Right atrium auricular region (tissue), 2 donors: ENCODE measurements at regions not wholly inside any gene's neighbourhood (a gene's known extent, or its start where the extent isn't known, plus 50 kb on each side); places are given as distances from the start of the nearest gene placed in this dataset.

ENCODE experiments used
- DNase-seq: peaks from one replicate; pipeline ENCODE4 v3.0.0-alpha.2; 2019; ENCODE audit warnings: low spot score
- H3K27ac ChIP-seq, 2 donors: fragments of 200-600 bp; sonication (generic); 1 replicate in 1 of 2; 2 replicates in 1 of 2; pipeline ENCODE4 v1.5.1; 2016 to 2019
- H3K27me3 ChIP-seq, 2 donors: fragments of 200-600 bp; sonication (generic); one replicate each; pipeline versions ENCODE4 v1.5.1 to v1.6.0; 2017 to 2019
- H3K36me3 ChIP-seq: fragments of 200-600 bp; sonication (generic); one replicate; pipeline ENCODE4 v1.5.1; 2016
- H3K4me1 ChIP-seq, 2 donors: fragments of 200-600 bp; sonication (generic); one replicate each; pipeline versions ENCODE4 v1.5.1 to v1.6.0; 2017 to 2019
- H3K4me3 ChIP-seq, 2 donors: fragments of 200-600 bp; sonication (generic); 1 replicate in 1 of 2; 2 replicates in 1 of 2; pipeline ENCODE4 v1.5.1; 2017 to 2019; ENCODE audit warnings: mild to moderate bottlenecking in 1 of 2, moderate library complexity in 1 of 2
- H3K9me3 ChIP-seq, 2 donors: fragments of 200-600 bp; sonication (generic); one replicate each; pipeline ENCODE4 v1.5.1; 2019
- CTCF ChIP-seq, 2 donors: fragments of 200-600 bp; sonication (generic); IDR thresholded peaks; one replicate each; pipeline ENCODE4 v1.5.1; 2019; ENCODE audit warnings: antibody characterized with exemption in 2 of 2

- H3K36me3 ChIP-seq, result no peaks in the 10 kb centered on the region
- peaks cover 0 to 13% of the 10 kb centered on the region in 2 donors for H3K4me1 ChIP-seq
- H3K27me3 ChIP-seq, result no peaks in the 10 kb centered on the region
- H3K27ac ChIP-seq, result no peak overlapping the region
- no peak for TF ChIP-seq CTCF (IDR thresholded peaks at IDR 0.05)
- H3K4me3 ChIP-seq, result no peak overlapping the region
- DNase-seq, result no peak
- no peaks in the 10 kb centered on the region for H3K9me3 ChIP-seq
Measured at GRCh38 chr14:53880761-53881160, 75.9 kb downstream of the BMP4 start.

- no peaks in the 10 kb centered on the region for H3K36me3 ChIP-seq
- peaks cover 0 to 13% of the 10 kb centered on the region in 2 donors for H3K4me1 ChIP-seq
- no peaks in the 10 kb centered on the region for H3K9me3 ChIP-seq
- H3K27ac ChIP-seq, result no peak overlapping the region
- no peak for TF ChIP-seq CTCF (IDR thresholded peaks at IDR 0.05)
- no peaks in the 10 kb centered on the region for H3K27me3 ChIP-seq
- H3K4me3 ChIP-seq, result no peak overlapping the region
- no peak for DNase-seq
Measured at GRCh38 chr14:53879747-53880146, 76.9 kb downstream of the BMP4 start.

GRCh38 chr14:53879022-53879686 lies 77.5 kb downstream of the BMP4 start:
- H3K36me3 ChIP-seq, result no peaks in the 10 kb centered on the region
- peaks cover 0 to 13% of the 10 kb centered on the region in 2 donors for H3K4me1 ChIP-seq
- DNase-seq, result no peak
- H3K27me3 ChIP-seq, result no peaks in the 10 kb centered on the region
- H3K27ac ChIP-seq, result no peak overlapping the region
- H3K9me3 ChIP-seq, result no peaks in the 10 kb centered on the region
- H3K4me3 ChIP-seq, result no peak overlapping the region
- TF ChIP-seq CTCF (IDR thresholded peaks at IDR 0.05), result no peak

GRCh38 chr14:53875324-53875897 lies 81.2 kb downstream of the BMP4 start:
- no peaks in the 10 kb centered on the region for H3K36me3 ChIP-seq
- H3K9me3 ChIP-seq, result no peaks in the 10 kb centered on the region
- no peaks in the 10 kb centered on the region for H3K27me3 ChIP-seq
- H3K4me3 ChIP-seq, result no peak overlapping the region
- H3K4me1 ChIP-seq, result peaks cover 0 to 11% of the 10 kb centered on the region in 2 donors
- DNase-seq, result no peak
- H3K27ac ChIP-seq, result peak overlapping the region in 1 of 2 donors; percentile 20
- no peak for TF ChIP-seq CTCF (IDR thresholded peaks at IDR 0.05)

- peak overlapping the region in 1 of 2 donors; percentile 43 for H3K27ac ChIP-seq
Measured at GRCh38 chr14:53874704-53875103, 81.9 kb downstream of the BMP4 start.

More at GRCh38 chr14:53874704-53875103, 81.9 kb downstream of the BMP4 start:
- no peak for TF ChIP-seq CTCF (IDR thresholded peaks at IDR 0.05)
- no peak for DNase-seq
- no peaks in the 10 kb centered on the region for H3K9me3 ChIP-seq
- no peaks in the 10 kb centered on the region for H3K27me3 ChIP-seq
- no peaks in the 10 kb centered on the region for H3K36me3 ChIP-seq
- peaks cover 0 to 8% of the 10 kb centered on the region in 2 donors for H3K4me1 ChIP-seq
- H3K4me3 ChIP-seq, result no peak overlapping the region
